ENCODE measurements at regions not wholly inside any gene's neighbourhood (a gene's known extent, or its start where the extent isn't known, plus 50 kb on each side); places are given as distances from the start of the nearest gene placed in this dataset.

DNA sequence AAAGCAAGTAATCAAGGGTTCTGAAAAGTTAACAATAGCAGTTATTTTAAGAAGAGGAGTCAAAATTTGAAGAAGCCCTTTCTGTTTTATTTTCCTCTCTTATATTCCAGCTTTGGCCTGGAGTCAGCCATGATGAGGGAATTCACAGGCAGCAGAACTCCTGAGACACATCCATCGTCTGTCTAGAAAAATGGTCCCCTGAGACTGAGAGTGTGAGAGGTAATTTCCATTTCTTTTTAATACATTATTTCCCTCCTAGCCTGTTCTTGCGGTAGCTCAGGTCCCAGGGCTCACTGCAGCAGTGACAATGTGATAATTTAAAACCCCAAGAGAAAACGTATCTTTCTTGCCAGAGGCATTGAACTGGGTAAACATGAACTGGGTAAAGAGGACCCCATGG lies 296.0 kb downstream of the SMOC2 start:
- DNase-seq (ENCODE audit: low read depth in 4 of 4, low spot score in 1 of 4) = no peak

DNA sequence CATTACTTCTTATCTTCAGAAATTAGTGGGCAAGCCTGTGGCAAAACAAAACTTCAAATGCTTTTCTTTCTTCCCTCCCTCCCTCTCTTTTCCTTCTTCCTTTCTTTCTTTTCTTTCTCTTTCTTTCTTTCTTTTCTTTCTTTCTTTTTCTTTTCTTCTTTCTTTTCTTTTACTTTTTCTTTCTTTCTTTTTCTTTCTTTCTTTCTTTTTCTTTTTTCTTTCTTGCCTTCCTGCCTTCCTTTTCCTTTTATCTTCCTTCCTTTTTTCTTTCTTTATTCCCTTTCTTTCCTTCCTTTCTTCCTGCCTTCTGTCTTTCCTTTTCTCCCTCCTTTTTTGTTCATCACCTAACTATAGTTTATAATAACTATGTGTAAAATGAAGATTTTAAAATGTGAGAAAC lies 295.1 kb downstream of the SMOC2 start:
- DNase-seq (ENCODE audit: low read depth in 4 of 4, low spot score in 1 of 4) = no peak

DNA sequence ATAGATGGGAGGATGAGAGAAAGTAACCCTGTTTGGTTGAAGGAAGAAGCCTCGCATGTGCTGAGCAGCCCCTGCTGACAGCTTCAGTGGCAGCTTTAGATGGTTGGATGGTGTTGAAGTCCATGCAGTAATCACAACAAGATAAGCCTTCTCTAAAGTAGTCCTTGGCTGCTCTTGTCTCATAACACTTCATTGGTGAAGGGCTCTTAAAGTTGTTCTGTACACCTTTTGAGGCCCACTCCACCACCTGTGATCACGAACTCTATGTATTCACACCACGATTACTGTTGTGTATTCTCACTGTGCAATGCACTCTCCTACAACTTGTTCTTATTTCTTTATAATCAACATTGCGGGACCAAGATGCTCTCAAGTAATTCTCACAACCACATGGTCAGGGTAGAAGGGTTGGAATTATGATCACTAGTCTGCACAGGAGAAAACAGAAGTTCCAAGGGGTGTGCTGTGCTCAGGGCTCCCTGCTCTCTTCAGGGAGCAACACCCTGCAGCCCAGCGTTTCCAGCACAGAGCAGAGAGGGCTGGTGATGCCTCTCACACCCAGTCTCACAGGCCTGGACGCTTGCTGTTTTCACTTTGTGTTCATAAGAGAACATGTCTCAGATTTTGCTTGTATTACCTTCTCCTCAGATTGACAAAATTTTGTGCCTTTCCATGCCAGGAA lies 294.4 kb downstream of the SMOC2 start:
- DNase-seq (ENCODE audit: low read depth in 4 of 4, low spot score in 1 of 4) = no peak

- no peak for DNase-seq (ENCODE audit: low read depth in 4 of 4, low spot score in 1 of 4)
These were observed 293.5 kb downstream of the SMOC2 start for GRCh38 chr6:168734523-168734922.

DNA sequence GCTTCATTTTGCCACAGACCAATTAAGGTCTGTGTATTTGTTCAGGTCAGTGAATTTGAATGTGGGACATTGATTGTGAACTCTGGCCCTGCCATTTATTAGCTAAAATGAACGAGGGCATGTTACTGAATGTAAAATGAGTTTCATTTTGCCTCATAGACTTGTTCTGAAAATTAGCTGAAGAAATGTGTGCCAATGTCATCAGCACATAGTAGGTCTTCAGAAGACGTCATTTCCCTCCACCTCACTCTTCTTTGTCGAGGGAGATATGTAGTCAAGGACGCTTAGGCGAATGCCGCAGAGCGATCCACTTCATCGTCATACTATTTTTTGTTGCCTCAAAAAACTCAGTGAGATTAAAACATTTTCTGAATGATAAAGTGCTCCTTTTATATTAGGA lies 291.7 kb downstream of the SMOC2 start:
- DNase-seq (ENCODE audit: low read depth in 4 of 4, low spot score in 1 of 4) = no peak

- no peak for DNase-seq (ENCODE audit: low read depth in 4 of 4, low spot score in 1 of 4)
These were observed 290.1 kb downstream of the SMOC2 start for GRCh38 chr6:168730931-168731716.

DNA sequence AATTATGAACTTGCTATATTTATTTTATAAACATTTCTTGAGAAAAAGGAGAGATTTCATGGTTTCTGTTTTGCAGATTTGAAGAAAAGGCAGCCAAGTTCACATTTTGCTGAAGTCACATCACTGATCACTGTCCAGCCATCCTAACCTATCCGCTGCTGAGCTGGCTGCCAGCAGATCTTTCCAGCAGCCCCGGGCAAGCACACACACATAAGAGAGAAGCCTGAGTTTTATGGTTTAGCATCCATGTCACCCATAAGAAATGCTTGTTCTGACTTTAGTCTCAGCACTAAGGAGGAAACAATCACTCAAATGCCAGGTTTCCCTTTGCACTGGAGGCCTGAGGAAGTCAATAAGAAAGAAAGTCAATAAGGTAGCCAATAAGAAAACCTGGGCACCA lies 287.1 kb downstream of the SMOC2 start:
- DNase-seq (ENCODE audit: low read depth in 4 of 4, low spot score in 1 of 4) = no peak

DNA sequence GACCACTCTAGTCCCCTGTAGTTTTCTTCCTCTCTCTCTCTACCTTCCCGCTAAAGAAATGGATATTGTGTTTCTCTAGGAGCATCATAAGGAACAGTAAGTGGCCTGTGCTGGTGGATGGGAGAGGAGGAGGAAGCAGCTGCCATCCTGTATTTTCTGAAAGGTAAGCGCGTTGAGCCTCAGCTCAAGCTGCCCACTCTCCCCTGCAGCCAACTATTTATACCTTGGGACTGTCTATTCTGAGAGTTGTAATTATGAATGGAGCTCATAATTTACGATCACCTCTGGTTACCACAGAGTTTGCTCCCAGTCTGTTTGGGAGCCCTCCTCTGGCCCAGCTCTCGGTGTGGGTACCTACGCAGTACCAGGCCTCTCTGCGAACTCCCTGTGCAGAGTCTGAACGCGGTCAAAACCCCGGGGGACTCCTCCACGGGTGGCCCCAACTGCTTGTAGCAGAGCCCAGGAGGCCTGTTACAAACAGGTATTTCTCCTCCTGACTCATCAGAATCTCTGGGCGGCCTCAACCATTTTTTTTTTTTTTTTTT lies 285.4 kb downstream of the SMOC2 start:
- no peak for DNase-seq (ENCODE audit: low read depth in 4 of 4, low spot score in 1 of 4)

GRCh38 chr6:168725802-168726201 lies 284.8 kb downstream of the SMOC2 start:
- DNase-seq (ENCODE audit: low read depth in 4 of 4, low spot score in 1 of 4) = no peak

DNA sequence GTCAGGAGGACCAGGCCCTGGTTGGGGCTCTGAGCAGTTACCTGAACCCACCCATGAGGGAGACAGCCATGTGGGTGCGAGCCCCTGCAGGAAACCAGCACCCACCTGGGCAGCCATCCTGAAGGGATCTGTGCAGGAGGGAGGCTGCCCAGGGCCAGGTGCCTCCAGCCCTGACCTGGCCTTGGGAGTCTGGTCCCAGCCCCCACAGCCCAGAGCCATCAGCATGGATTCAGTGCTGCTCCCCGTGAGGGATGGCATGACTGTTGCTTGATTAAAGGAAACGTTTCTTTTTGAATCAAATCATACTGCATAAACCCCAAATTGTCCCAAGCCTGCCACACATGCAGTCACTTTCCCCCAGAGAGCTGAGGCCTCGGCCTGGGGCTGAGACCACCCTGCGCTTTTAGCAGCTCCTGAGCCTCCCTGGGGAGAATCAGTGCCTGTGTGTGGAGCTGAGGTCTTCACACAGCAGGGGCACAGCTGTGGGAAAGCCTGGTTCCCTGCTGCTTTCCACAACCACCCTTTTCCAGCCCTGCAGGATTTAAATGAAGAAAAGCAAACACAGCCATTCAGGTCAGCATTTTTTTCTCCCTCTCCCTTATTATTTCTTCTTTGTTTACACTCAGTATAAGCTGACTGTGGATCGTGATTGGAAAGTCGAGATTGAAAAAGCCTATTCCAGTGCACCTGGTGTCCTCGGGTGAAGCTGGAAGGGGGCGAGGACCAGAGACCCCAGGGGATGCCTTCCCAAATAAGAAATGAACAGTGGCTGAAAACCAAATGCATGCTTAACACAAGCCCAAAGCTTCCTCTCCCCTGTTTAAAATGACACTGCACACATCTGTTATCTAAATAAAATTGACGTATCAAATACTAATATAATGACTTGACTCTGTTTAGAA lies 283.9 kb downstream of the SMOC2 start:
- DNase-seq (ENCODE audit: low read depth in 4 of 4, low spot score in 1 of 4) = no peak

DNA sequence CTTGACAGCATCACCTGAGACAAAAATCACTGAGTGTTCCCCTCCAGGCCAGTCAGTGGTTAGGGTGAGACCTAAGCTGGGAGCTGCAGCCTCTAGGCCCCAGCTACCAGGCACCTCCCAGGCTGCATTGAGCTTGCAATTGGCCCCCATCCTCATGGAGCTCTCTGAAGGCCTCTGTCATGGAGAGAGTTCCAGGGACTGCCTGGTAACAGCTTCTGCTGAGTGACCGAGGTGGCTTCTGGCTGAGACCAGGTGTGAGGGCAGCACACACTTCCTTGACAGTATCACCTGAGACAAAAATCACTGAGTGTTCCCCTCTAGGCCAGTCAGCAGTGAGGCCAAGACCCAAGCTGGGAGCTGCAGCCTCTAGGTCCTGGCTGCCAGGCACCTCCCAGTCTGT lies 283.0 kb downstream of the SMOC2 start:
- DNase-seq (ENCODE audit: low read depth in 4 of 4, low spot score in 1 of 4) = no peak

DNA sequence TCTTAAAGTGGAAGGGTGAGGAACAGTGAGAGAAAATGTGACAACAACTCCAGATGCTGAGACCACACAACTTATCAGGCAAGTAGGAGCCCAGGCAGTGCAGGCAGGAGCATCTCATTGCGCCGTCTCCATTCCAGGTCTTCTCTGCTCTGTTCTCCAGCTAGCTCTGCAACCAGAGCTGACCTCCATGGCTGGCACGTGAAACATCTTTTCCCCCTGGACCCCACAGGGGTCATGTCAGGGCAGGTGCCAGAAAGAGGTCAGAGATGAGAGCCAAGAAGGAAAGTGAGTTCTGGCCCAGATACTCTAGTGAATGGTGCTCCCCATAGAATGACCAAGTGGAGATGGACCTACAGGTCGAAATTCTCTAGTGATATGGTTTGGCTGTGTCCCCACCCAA lies 281.4 kb downstream of the SMOC2 start:
- no peak for DNase-seq (ENCODE audit: low read depth in 4 of 4, low spot score in 1 of 4)

DNA sequence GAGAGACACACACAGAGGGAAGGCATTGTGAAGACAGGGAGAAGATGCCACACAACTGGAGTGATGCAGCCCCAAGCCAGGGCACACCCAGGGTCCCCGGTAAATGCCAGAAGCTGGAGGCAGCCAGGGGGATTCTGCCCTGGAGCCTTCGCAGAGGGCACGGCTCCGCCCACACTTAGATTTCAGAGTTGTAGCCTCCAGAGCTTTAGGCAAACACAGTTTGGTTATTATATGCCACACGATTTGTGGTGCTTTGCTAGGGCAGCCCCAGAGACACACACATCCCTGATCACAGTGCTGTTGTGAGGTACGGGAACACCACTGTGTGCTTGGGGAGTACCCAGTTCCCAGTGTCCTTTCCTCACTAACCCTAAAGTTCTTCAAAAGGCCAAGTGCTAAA lies 280.6 kb downstream of the SMOC2 start:
- DNase-seq (ENCODE audit: low read depth in 4 of 4, low spot score in 1 of 4) = no peak

- DNase-seq (ENCODE audit: low read depth in 4 of 4, low spot score in 1 of 4) = no peak
These were observed 278.9 kb downstream of the SMOC2 start for GRCh38 chr6:168719901-168720300.

GRCh38 chr6:168718821-168719475 lies 278.0 kb downstream of the SMOC2 start:
- no peak for DNase-seq (ENCODE audit: low read depth in 4 of 4, low spot score in 1 of 4)

All from stimulated activated CD4-positive, alpha-beta T cell treated with anti-CD3 and anti-CD28 coated beads, Interleukin-1b, Interleukin-23, amount 100 ng/mL, for 24 hours (primary cell).